Heart left ventricle (tissue), 13 donors: ENCODE measurements at regions not wholly inside any gene's neighbourhood (a gene's known extent, or its start where the extent isn't known, plus 50 kb on each side); places are given as distances from the start of the nearest gene placed in this dataset.
A peak's percentile ranks its signal among the peaks of the same experiment; 100 is the strongest.

ENCODE experiments used
- POLR2A ChIP-seq, 2 donors: fragments of 450-650 bp; IDR thresholded peaks; one replicate each; pipeline ENCODE4 v1.6.1; 2017; ENCODE audit warnings: antibody characterized with exemption in 2 of 2, mild to moderate bottlenecking in 2 of 2, moderate library complexity in 2 of 2
- TF ChIP-seq, protein P1 (sequence below), 12 donors: fragments of 200-600 bp; sonication (generic) in 4 of 12; IDR thresholded peaks; one replicate each; pipeline versions ENCODE4 v1.5.0 to v1.8.0; 2018 to 2022; ENCODE audit warnings: antibody characterized with exemption in 12 of 12, mild to moderate bottlenecking in 5 of 12
- donor health status: ischemic (EF 13 %, LVEDD 7.1; RV severe dilation, severe dysfunction).
- donor health status: DM: no; HTN: yes; CAD: no.
- donor health status: DM: no; HTN: no; CAD: no.
- donor health status: ischemic (EF 25% LVEDD 6.9; RV normal size, moderate dysfunction).
- donor health status: ischemic (EF 25% LVEDD 5.7; RV mildly dilated, moderate dysfunction).
- donor health status: ischemic (EF 35%, LVEDD 5.7; RV mildly dilated, moderate dysfunction).
- donor health status: nonischemic (EF 11% LVEDD 7.7; RV severe dilation, severe dysfunction).
- donor health status: DM: yes; HTN: yes; CAD: no.
- donor health status: PGD.
- donor health status: ischemic (EF 29% LVEDD 5.4; RV normal size, mild dysfunction).
- donor health status: nonischemic (EF 23%, LVEDD 6.1; RV moderate dilation, normal function).

DNA sequence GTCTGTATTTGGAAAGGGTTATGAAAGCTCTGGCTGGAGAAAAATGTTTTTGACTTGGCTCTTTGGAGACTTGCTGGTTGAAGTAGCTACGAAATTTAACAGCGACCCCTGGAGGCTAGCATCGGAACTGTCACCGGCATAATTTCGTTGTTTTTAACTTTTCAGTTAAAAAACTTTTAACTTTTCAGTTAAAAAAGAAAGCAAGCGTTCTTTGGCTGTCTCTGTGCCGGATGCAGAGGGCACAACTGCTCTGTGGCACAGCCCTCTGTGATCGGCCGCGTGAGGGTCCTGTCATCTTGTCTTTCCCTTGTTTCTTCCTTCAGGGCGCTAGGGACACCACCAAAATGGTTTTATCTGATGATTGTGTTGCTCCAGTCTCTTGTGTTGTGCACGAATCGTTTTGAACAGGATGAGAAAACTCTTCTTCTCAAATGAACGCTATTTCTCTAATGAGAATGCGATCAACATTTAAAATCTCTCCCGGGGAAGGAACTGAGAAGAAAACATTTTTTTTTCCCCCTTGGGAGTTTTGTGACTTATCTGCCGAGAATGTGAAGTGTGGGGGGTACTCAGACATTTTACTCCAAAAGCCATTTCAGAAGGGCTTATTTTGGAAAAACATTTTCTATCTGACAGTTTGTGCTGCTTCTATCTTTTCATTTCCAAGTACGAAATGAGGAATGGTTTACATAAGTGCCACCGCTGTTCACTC lies 57.1 kb downstream of the ADCYAP1 start:
- TF ChIP-seq, protein P1, sequence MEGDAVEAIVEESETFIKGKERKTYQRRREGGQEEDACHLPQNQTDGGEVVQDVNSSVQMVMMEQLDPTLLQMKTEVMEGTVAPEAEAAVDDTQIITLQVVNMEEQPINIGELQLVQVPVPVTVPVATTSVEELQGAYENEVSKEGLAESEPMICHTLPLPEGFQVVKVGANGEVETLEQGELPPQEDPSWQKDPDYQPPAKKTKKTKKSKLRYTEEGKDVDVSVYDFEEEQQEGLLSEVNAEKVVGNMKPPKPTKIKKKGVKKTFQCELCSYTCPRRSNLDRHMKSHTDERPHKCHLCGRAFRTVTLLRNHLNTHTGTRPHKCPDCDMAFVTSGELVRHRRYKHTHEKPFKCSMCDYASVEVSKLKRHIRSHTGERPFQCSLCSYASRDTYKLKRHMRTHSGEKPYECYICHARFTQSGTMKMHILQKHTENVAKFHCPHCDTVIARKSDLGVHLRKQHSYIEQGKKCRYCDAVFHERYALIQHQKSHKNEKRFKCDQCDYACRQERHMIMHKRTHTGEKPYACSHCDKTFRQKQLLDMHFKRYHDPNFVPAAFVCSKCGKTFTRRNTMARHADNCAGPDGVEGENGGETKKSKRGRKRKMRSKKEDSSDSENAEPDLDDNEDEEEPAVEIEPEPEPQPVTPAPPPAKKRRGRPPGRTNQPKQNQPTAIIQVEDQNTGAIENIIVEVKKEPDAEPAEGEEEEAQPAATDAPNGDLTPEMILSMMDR (IDR thresholded peaks at IDR 0.05), result peak; percentile 85 to 95 (median 90)
- no peak for TF ChIP-seq POLR2A (IDR thresholded peaks at IDR 0.05)
